GM12878 (cell line): ENCODE measurements at regions not wholly inside any gene's neighbourhood (a gene's known extent, or its start where the extent isn't known, plus 50 kb on each side); places are given as distances from the start of the nearest gene placed in this dataset.
A peak's percentile ranks its signal among the peaks of the same experiment; 100 is the strongest.

Experiments used
- ATF3 ChIP-seq: IDR thresholded peaks from 2 replicates; pipeline ENCODE4 v1.6.1; 2011; ENCODE audit warnings: low read depth, mild to moderate bottlenecking, low read length, moderate library complexity, borderline replicate concordance; ENCODE audit errors: extremely low read depth
- ATF7 ChIP-seq: fragments of 450-650 bp; IDR thresholded peaks from 2 replicates; pipeline ENCODE4 v1.6.1; 2016; ENCODE audit warnings: low read depth, mild to moderate bottlenecking
- BCL11A ChIP-seq: IDR thresholded peaks from 2 replicates; pipeline ENCODE4 v1.6.1; 2011; ENCODE audit warnings: low read depth, low read length
- BHLHE40 ChIP-seq, 2 experiments: fragments of 450-650 bp in 1 of 2; IDR thresholded peaks; 2 replicates each; pipeline ENCODE4 v1.6.1; 2011 to 2017; ENCODE audit warnings: low read depth in 2 of 2, borderline replicate concordance in 1 of 2, improper control_type of control experiment in 1 of 2, low read length in 1 of 2, mild to moderate bottlenecking in 1 of 2
- CREM ChIP-seq: IDR thresholded peaks from 2 replicates; pipeline ENCODE4 v1.6.1; 2014; ENCODE audit warnings: antibody characterized with exemption, low read depth
- CTCF ChIP-seq, 3 experiments: IDR thresholded peaks in 2 of 3; conservative IDR thresholded peaks in 1 of 3; 2 replicates each; pipeline ENCODE4 v1.5.1; 2011; ENCODE audit warnings: low read depth in 3 of 3, low read length in 3 of 3, mild to moderate bottlenecking in 3 of 3, control low read depth in 2 of 3, moderate library complexity in 2 of 3, inconsistent platforms in 1 of 3, mixed read lengths in 1 of 3; ENCODE audit not compliant: control insufficient read depth in 2 of 3, insufficient read depth in 1 of 3; ENCODE audit errors: extremely low read depth in 1 of 3
- CUX1 ChIP-seq: IDR thresholded peaks from 2 replicates; pipeline ENCODE4 v1.6.1; 2012; ENCODE audit warnings: improper control_type of control experiment, low read depth, low read length; ENCODE audit not compliant: insufficient replicate concordance
- EED ChIP-seq: sonication (generic); IDR thresholded peaks from 2 replicates; pipeline ENCODE4 v1.6.1; 2016; ENCODE audit warnings: antibody characterized with exemption, low read depth
- EP300 ChIP-seq, 2 experiments: fragments of 150-350 bp in 1 of 2; IDR thresholded peaks; 2 replicates each; pipeline ENCODE4 v1.6.1; 2011 to 2012; ENCODE audit warnings: low read depth in 2 of 2, low read length in 2 of 2, borderline replicate concordance in 1 of 2, improper control_type of control experiment in 1 of 2, inconsistent platforms in 1 of 2; ENCODE audit not compliant: control insufficient read depth in 1 of 2
- ETV6 ChIP-seq, 2 experiments: fragments of 450-650 bp in 1 of 2; IDR thresholded peaks in 1 of 2; conservative IDR thresholded peaks in 1 of 2; 2 replicates each; pipeline ENCODE4 v1.6.1; 2014; ENCODE audit warnings: antibody characterized with exemption in 1 of 2, borderline replicate concordance in 1 of 2, low read depth in 1 of 2, mild to moderate bottlenecking in 1 of 2, moderate library complexity in 1 of 2
- HDAC2 ChIP-seq: fragments of 200-600 bp; sonication (generic); IDR thresholded peaks from 2 replicates; pipeline ENCODE4 v1.6.1; 2017
- IKZF2 ChIP-seq, 2 experiments: fragments of 450-650 bp; IDR thresholded peaks; 2 replicates each; pipeline ENCODE4 v1.6.1; 2017; ENCODE audit warnings: mild to moderate bottlenecking in 2 of 2, moderate library complexity in 2 of 2
- MTA2 ChIP-seq: fragments of 450-650 bp; IDR thresholded peaks from 2 replicates; pipeline ENCODE4 v1.6.1; 2016; ENCODE audit warnings: low read depth, mild to moderate bottlenecking, moderate library complexity
- MYB ChIP-seq: fragments of 150-350 bp; IDR thresholded peaks from 2 replicates; pipeline ENCODE4 v1.6.1; 2014; ENCODE audit warnings: mild to moderate bottlenecking, low read depth, low read length, borderline replicate concordance
- NFXL1 ChIP-seq: fragments of 450-650 bp; IDR thresholded peaks from 2 replicates; pipeline ENCODE4 v1.6.1; 2017; ENCODE audit warnings: antibody characterized with exemption, mild to moderate bottlenecking, borderline replicate concordance
- PBX3 ChIP-seq: IDR thresholded peaks from 2 replicates; pipeline ENCODE4 v1.6.1; 2011; ENCODE audit warnings: mild to moderate bottlenecking, low read depth, low read length, moderate library complexity; ENCODE audit not compliant: insufficient replicate concordance
- POU2F2 ChIP-seq: IDR thresholded peaks from 3 replicates; pipeline ENCODE4 v1.6.1; 2011; ENCODE audit warnings: low read depth, mild to moderate bottlenecking, low read length, borderline replicate concordance
- SMAD5 ChIP-seq: IDR thresholded peaks from 2 replicates; pipeline ENCODE4 v1.6.1; 2016; ENCODE audit warnings: antibody characterized with exemption, low read depth
- SMARCA5 ChIP-seq: fragments of 450-650 bp; IDR thresholded peaks from 2 replicates; pipeline ENCODE4 v1.6.1; 2017; ENCODE audit warnings: mild to moderate bottlenecking
- STAT3 ChIP-seq: IDR thresholded peaks from 2 replicates; pipeline ENCODE4 v1.6.1; 2011; ENCODE audit warnings: low read depth, low read length, improper control_type of control experiment
- TCF12 ChIP-seq: IDR thresholded peaks from 2 replicates; pipeline ENCODE4 v1.6.1; 2011; ENCODE audit warnings: low read depth, mild to moderate bottlenecking, low read length
- ZNF207 ChIP-seq: fragments of 450-650 bp; IDR thresholded peaks from 2 replicates; pipeline ENCODE4 v1.6.1; 2014; ENCODE audit warnings: antibody characterized with exemption, mild to moderate bottlenecking, borderline replicate concordance

- no peak for TF ChIP-seq CUX1
- TF ChIP-seq ZNF207, result 0 out of 2 replicates have a peak, but pooled peaks have one; percentile 23
- no peak for TF ChIP-seq PBX3
- peak; percentile 33; the same call in 1 of the 2 replicates for TF ChIP-seq SMARCA5
- no peak for TF ChIP-seq MYB
- TF ChIP-seq NFXL1, result no peak
- peak; percentile 51 to 64; a peak in 2 of 4 replicates for TF ChIP-seq IKZF2 (IDR thresholded peaks at IDR 0.05)
- TF ChIP-seq CREM, result peak; percentile 65; the same call in 1 of the 2 replicates
- TF ChIP-seq EED, result 0 out of 2 replicates have a peak, but pooled peaks have one; percentile 39
- TF ChIP-seq MTA2, result peak; percentile 86
- peak in 1 of 2 experiments; percentile 49; a peak in 1 of 4 replicates for TF ChIP-seq BHLHE40 (IDR thresholded peaks at IDR 0.05; ENCODE audit: borderline replicate concordance in 1 of 2, low read depth in 2 of 2, low read length in 1 of 2)
- no peak for TF ChIP-seq ATF3
- TF ChIP-seq BCL11A, result peak; percentile 92
- 0 out of 2 replicates have a peak, but pooled peaks have one; percentile 16 for TF ChIP-seq TCF12
- peak; percentile 28; the same call in 1 of the 3 replicates for TF ChIP-seq POU2F2
- TF ChIP-seq SMAD5, result no peak
- TF ChIP-seq STAT3, result no peak
- TF ChIP-seq HDAC2, result no peak
- no peak for TF ChIP-seq ETV6 (conservative IDR thresholded peaks at IDR 0.05 in 1 of 2, IDR thresholded peaks at IDR 0.05 in 1 of 2; ENCODE audit: borderline replicate concordance in 1 of 2, low read depth in 1 of 2)
- TF ChIP-seq ATF7, result peak; percentile 63
- TF ChIP-seq CTCF (IDR thresholded peaks at IDR 0.05 in 2 of 3, conservative IDR thresholded peaks at IDR 0.05 in 1 of 3; ENCODE audit: control insufficient read depth in 2 of 3, extremely low read depth in 1 of 3, insufficient read depth in 1 of 3, low read depth in 3 of 3, low read length in 3 of 3), result no peak
- peak; percentile 79 to 91; a peak in 3 of 4 replicates for TF ChIP-seq EP300 (IDR thresholded peaks at IDR 0.05; ENCODE audit: borderline replicate concordance in 1 of 2, control insufficient read depth in 1 of 2, low read depth in 2 of 2, low read length in 2 of 2)
Observed at GRCh38 chr2:122340246-122340645, 584.8 kb downstream of the TSN start (continued).
